ENCODE measurements at regions not wholly inside any gene's neighbourhood (a gene's known extent, or its start where the extent isn't known, plus 50 kb on each side); places are given as distances from the start of the nearest gene placed in this dataset.

GRCh38 chr5:56426693-56427092 lies 193.6 kb upstream of the ANKRD55 start:
- no peak for TF ChIP-seq CTCF (IDR thresholded peaks at IDR 0.05 in 4 of 5, conservative IDR thresholded peaks at IDR 0.05 in 1 of 5)
- no peak for TF ChIP-seq POLR2A (IDR thresholded peaks at IDR 0.05)

All from gastrocnemius medialis (tissue), 4 donors.